RPMI7951 (cell line): ENCODE measurements at regions not wholly inside any gene's neighbourhood (a gene's known extent, or its start where the extent isn't known, plus 50 kb on each side); places are given as distances from the start of the nearest gene placed in this dataset.
"Not testable (repeated sequence)": the region's sequence is repeated elsewhere in the genome, so short reads cannot be mapped to it uniquely, and the experiment has no call there.

Experiments used
- DNase-seq: peaks from one replicate; pipeline ENCODE4 v3.0.0-alpha.2; 2012; ENCODE audit warnings: low read depth

DNA sequence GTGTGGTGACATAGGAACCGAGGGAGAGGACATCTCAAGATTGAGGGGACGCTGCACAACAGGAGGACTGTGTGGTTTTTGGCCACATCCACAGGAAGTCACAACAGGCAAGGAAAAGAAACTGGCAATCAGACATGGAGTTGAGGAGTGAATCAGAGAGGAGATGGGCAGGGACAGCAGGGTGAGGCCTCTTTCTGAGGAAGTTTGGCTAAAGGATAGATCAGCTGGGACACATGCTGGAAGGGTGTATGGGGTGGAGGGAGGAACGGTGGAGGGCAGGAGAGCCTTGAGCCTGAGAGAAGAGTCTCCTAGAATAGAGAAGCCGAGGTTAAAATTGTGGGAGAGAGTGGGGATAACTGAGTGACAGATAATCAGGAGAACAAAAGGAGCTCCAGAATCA is 75.1 kb upstream of the CIDEA start:
- not testable (repeated sequence) for DNase-seq

- DNase-seq: not testable (repeated sequence)
Measured at GRCh38 chr18:12179697-12180577, 74.2 kb upstream of the CIDEA start.

GRCh38 chr18:12198797-12199196 is 55.4 kb upstream of the CIDEA start:
- DNase-seq: not testable (repeated sequence)

DNA sequence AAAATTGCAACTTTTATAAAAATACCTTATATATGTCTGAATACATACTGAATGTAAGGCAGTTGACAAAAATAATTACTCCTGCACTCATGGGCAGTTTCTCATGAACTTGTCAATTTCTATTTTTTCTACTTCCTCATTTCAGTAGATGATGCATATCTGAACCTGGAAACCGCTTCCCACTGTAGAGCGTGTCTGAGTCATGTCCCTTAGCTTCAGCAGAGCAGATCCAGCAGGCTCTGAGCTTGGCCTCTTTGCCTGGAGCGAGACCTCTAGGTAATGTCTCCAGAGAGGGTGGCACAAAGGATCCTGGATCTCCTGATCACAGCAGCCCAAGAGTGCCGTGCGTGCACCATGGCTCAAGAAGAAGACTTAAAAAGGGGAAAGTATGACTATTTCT is 54.0 kb upstream of the CIDEA start:
- DNase-seq: peak; percentile 10
